ENCODE measurements at regions not wholly inside any gene's neighbourhood (a gene's known extent, or its start where the extent isn't known, plus 50 kb on each side); places are given as distances from the start of the nearest gene placed in this dataset.

DNA sequence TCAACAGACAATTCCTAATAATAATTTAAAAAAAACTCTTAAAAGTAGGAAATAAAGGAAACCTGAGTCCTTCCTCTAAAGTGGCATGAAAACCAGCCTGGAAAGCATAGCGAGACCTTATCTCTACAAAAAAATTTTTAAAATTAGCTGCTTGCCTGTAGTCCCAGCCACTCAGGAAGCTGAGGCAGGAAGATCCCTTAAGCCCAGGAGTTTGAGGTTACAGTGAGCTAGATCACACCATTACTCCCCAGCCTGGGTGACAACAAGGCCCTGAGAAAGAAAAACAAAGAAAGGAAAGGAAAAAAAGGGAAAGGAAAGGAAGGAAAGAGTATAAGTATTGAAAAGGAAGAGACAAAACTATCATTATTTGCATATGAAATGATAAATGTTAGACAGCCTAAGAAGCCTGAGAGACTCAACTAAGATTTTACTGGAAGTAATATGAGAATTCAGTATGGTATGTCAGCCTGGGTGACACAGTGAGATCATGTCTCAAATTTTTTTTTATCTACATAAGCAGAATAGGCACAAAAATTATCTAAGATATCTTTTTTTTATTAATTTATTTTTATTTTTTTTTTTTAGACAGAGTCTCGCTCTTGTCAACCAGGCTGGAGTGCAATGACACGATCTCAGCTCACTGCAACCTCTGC, 113.0 kb downstream of the GOSR1 start:
- Histone ChIP-seq H3K36me3 (no peaks in the 10 kb centered on the region), H3K4me1 (no peaks in the 10 kb centered on the region), H3K27me3 (no peaks in the 10 kb centered on the region), H3K9me3 (peaks cover 0 to 7% (median 0%) of the 10 kb centered on the region in 4 donors), H3K4me3 (no peak overlapping the region), H3K27ac (no peak overlapping the region)
- WGBS, 2 donors = 83 to 84% methylated on average over 3 of the region's 3 CpGs
- DNase-seq (ENCODE audit: low spot score in 2 of 2) = no peak
- no peak for TF ChIP-seq POLR2A (IDR thresholded peaks at IDR 0.05)

GRCh38 chr17:30589431-30589830, 112.2 kb downstream of the GOSR1 start:
- no peaks in the 10 kb centered on the region for H3K4me1 ChIP-seq
- 90 to 93% methylated on average over 1 of the region's 1 CpG for WGBS, 2 donors
- TF ChIP-seq EP300 (IDR thresholded peaks at IDR 0.05) (no peak), POLR2A (IDR thresholded peaks at IDR 0.05) (no peak)
- TF ChIP-seq, protein P1, sequence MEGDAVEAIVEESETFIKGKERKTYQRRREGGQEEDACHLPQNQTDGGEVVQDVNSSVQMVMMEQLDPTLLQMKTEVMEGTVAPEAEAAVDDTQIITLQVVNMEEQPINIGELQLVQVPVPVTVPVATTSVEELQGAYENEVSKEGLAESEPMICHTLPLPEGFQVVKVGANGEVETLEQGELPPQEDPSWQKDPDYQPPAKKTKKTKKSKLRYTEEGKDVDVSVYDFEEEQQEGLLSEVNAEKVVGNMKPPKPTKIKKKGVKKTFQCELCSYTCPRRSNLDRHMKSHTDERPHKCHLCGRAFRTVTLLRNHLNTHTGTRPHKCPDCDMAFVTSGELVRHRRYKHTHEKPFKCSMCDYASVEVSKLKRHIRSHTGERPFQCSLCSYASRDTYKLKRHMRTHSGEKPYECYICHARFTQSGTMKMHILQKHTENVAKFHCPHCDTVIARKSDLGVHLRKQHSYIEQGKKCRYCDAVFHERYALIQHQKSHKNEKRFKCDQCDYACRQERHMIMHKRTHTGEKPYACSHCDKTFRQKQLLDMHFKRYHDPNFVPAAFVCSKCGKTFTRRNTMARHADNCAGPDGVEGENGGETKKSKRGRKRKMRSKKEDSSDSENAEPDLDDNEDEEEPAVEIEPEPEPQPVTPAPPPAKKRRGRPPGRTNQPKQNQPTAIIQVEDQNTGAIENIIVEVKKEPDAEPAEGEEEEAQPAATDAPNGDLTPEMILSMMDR (IDR thresholded peaks at IDR 0.05) = no peak

GRCh38 chr17:30588798-30589247, 111.6 kb downstream of the GOSR1 start:
- WGBS, 2 donors = 84 to 90% methylated on average over 7 of the region's 7 CpGs
- TF ChIP-seq, protein P1 (IDR thresholded peaks at IDR 0.05) = no peak
- TF ChIP-seq EP300 (IDR thresholded peaks at IDR 0.05) (no peak), POLR2A (IDR thresholded peaks at IDR 0.05) (no peak)
- H3K4me3 ChIP-seq = no peak overlapping the region

More at GRCh38 chr17:30589431-30589830, 112.2 kb downstream of the GOSR1 start:
- H3K9me3 ChIP-seq = peaks cover 0 to 7% (median 0%) of the 10 kb centered on the region in 4 donors
- no peaks in the 10 kb centered on the region for H3K27me3 ChIP-seq
- no peak for DNase-seq (ENCODE audit: low spot score in 2 of 2)
- H3K36me3 ChIP-seq = no peaks in the 10 kb centered on the region
- H3K27ac ChIP-seq = no peak overlapping the region
- no peak overlapping the region for H3K4me3 ChIP-seq

GRCh38 chr17:30586818-30587595, 109.8 kb downstream of the GOSR1 start:
- Histone ChIP-seq H3K4me1 (no peaks in the 10 kb centered on the region), H3K27me3 (no peaks in the 10 kb centered on the region), H3K36me3 (no peaks in the 10 kb centered on the region), H3K27ac (no peak overlapping the region), H3K9me3 (peaks cover 0 to 7% (median 0%) of the 10 kb centered on the region in 4 donors), H3K4me3 (no peak overlapping the region)
- TF ChIP-seq POLR2A (IDR thresholded peaks at IDR 0.05) (no peak), EP300 (IDR thresholded peaks at IDR 0.05) (no peak)
- TF ChIP-seq, protein P1 (IDR thresholded peaks at IDR 0.05) = no peak
- no peak for DNase-seq (ENCODE audit: low spot score in 2 of 2)
- WGBS, 2 donors = 96 to 98% methylated on average over 5 of the region's 5 CpGs

More at GRCh38 chr17:30588798-30589247, 111.6 kb downstream of the GOSR1 start:
- peaks cover 0 to 7% (median 0%) of the 10 kb centered on the region in 4 donors for H3K9me3 ChIP-seq
- no peaks in the 10 kb centered on the region for H3K36me3 ChIP-seq
- H3K27ac ChIP-seq = no peak overlapping the region
- no peaks in the 10 kb centered on the region for H3K27me3 ChIP-seq
- H3K4me1 ChIP-seq = no peaks in the 10 kb centered on the region
- DNase-seq (ENCODE audit: low spot score in 2 of 2) = no peak

DNA sequence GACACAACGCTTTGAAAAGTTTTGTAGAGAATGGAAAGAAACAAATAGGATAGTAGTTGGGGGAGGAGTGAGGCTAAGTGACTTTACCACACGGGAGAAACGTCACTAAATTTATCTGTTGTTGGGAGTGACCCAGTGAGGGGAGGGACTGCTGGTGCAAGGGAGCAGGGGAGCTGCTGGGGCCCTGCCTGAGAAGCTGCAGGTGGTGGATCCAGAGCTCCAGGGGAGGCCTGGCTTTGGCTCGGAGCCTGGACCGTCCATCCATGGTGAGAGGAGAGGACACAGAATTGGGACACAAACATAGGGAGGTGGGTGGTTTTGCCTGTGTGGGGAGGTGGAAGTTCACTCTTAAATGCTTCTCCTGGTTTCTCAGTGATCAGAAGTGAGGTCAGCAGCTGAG, 107.6 kb downstream of the GOSR1 start:
- no peak for DNase-seq (ENCODE audit: low spot score in 2 of 2)
- no peaks in the 10 kb centered on the region for H3K4me1 ChIP-seq
- 57 to 58% methylated on average over 5 of the region's 5 CpGs for WGBS, 2 donors
- no peak for TF ChIP-seq EP300 (IDR thresholded peaks at IDR 0.05)
- no peak for TF ChIP-seq POLR2A (IDR thresholded peaks at IDR 0.05)
- TF ChIP-seq, protein P1 (IDR thresholded peaks at IDR 0.05) = no peak
- H3K4me3 ChIP-seq = no peak overlapping the region
- no peak overlapping the region for H3K27ac ChIP-seq
- no peaks in the 10 kb centered on the region for H3K27me3 ChIP-seq
- H3K36me3 ChIP-seq = no peaks in the 10 kb centered on the region
- H3K9me3 ChIP-seq = peaks cover 0 to 7% (median 0%) of the 10 kb centered on the region in 4 donors

All from tibial nerve (tissue), 4 donors.